H1 (cell line): ENCODE measurements at regions not wholly inside any gene's neighbourhood (a gene's known extent, or its start where the extent isn't known, plus 50 kb on each side); places are given as distances from the start of the nearest gene placed in this dataset.

Source experiments
- CTCF ChIA-PET: fragments of 300-600 bp; sonication (Branson Sonifier 250); formaldehyde crosslinking; loops from one replicate; lab custom pipeline; 2021; ENCODE audit not compliant: partially characterized antibody; lab: Charles Lee
- POLR2A ChIA-PET: fragments of 300-600 bp; sonication (Branson Sonifier 250); formaldehyde crosslinking; loops from one replicate; lab custom pipeline; 2021; ENCODE audit warnings: inconsistent platforms; ENCODE audit not compliant: partially characterized antibody; lab: Charles Lee
- DNase-seq, 2 experiments: peaks; one replicate each; pipeline versions ENCODE4 v3.0.0 to v3.0.0-alpha.2; 2010 to 2022; ENCODE audit warnings: low spot score in 2 of 2, low read depth in 1 of 2, mixed read lengths in 1 of 2
- FAIRE-seq: peaks from 2 replicates; lab custom pipeline; 2011; peaks lifted over from hg19 to GRCh38; lab: Jason Lieb, UNC
- H2AFZ ChIP-seq: 2 replicates; pipeline ENCODE4 v1.8.1; 2012; ENCODE audit warnings: low read length, inconsistent platforms
- H2AK5ac ChIP-seq: 2 replicates; pipeline ENCODE4 v1.6.1; 2013; ENCODE audit warnings: low read depth, low read length
- H2BK120ac ChIP-seq: replicated peaks from 2 replicates; pipeline ENCODE3; 2013; ENCODE audit warnings: low read depth, low read length, inconsistent platforms
- H2BK12ac ChIP-seq: 2 replicates; pipeline ENCODE4 v1.6.1; 2013; ENCODE audit warnings: low read depth, low read length
- H2BK15ac ChIP-seq: 2 replicates; pipeline ENCODE4 v1.6.1; 2013; ENCODE audit warnings: low read length
- H2BK20ac ChIP-seq: 2 replicates; pipeline ENCODE4 v1.6.1; 2013; ENCODE audit warnings: low read length
- H2BK5ac ChIP-seq: 2 replicates; pipeline ENCODE4 v1.6.1; 2013; ENCODE audit warnings: low read depth, low read length
- H3K14ac ChIP-seq: 2 replicates; pipeline ENCODE4 v1.6.1; 2013; ENCODE audit warnings: inconsistent platforms; ENCODE audit not compliant: insufficient read length
- H3K18ac ChIP-seq: 2 replicates; pipeline ENCODE4 v1.6.1; 2013; ENCODE audit warnings: low read length; ENCODE audit errors: extremely low read depth
- H3K23ac ChIP-seq: 2 replicates; pipeline ENCODE4 v1.6.1; 2013; ENCODE audit warnings: inconsistent platforms; ENCODE audit not compliant: insufficient read length
- H3K23me2 ChIP-seq: 2 replicates; pipeline ENCODE4 v1.6.1; 2013; ENCODE audit warnings: low read depth, low read length
- H3K27ac ChIP-seq: 2 replicates; pipeline ENCODE4 v1.6.1; 2011; ENCODE audit warnings: low read depth, low read length, inconsistent platforms
- H3K27me3 ChIP-seq, 4 experiments: replicated peaks in 1 of 4; 1 replicate in 1 of 4; 2 replicates in 3 of 4; pipeline versions ENCODE4 v1.6.1 to v1.8.1; 2011 to 2013; ENCODE audit warnings: low read length in 3 of 4, mild to moderate bottlenecking in 3 of 4, inconsistent platforms in 2 of 4, mixed read lengths in 2 of 4, moderate library complexity in 1 of 4; ENCODE audit not compliant: control insufficient read depth in 3 of 4, insufficient read depth in 3 of 4; ENCODE audit errors: extremely low read depth in 1 of 4
- H3K36me3 ChIP-seq, 4 experiments: 2 replicates each; pipeline versions ENCODE4 v1.6.1 to v1.8.1; 2011 to 2013; ENCODE audit warnings: mild to moderate bottlenecking in 4 of 4, low read length in 3 of 4, moderate library complexity in 2 of 4, control low read depth in 1 of 4, inconsistent platforms in 1 of 4; ENCODE audit not compliant: insufficient read depth in 4 of 4, control insufficient read depth in 2 of 4
- H3K4ac ChIP-seq: replicated peaks from 2 replicates; pipeline ENCODE3; 2013; ENCODE audit warnings: low read length, low read depth, mixed read lengths, inconsistent platforms; ENCODE audit not compliant: insufficient read length
- H3K4me1 ChIP-seq, 4 experiments: replicated peaks in 1 of 4; 1 replicate in 1 of 4; 2 replicates in 3 of 4; pipeline versions ENCODE4 v1.6.1 to v1.8.1; 2011 to 2013; ENCODE audit warnings: low read length in 3 of 4, inconsistent platforms in 2 of 4, mixed read lengths in 1 of 4; ENCODE audit not compliant: insufficient read depth in 4 of 4, control insufficient read depth in 3 of 4
- H3K4me2 ChIP-seq, 2 experiments: 2 replicates each; pipeline versions ENCODE4 v1.6.1 to v1.8.1; 2011 to 2013; ENCODE audit warnings: low read depth in 2 of 2, low read length in 2 of 2, control low read depth in 1 of 2, inconsistent platforms in 1 of 2, mild to moderate bottlenecking in 1 of 2; ENCODE audit not compliant: insufficient read depth in 1 of 2
- H3K4me3 ChIP-seq, 4 experiments: fragments of 200-600, 300-600 bp in 1 of 4; sonication (generic), shearing (Covaris generic), sonication (Bioruptor Twin) in 1 of 4; 2 replicates each; pipeline versions ENCODE4 v1.5.1 to v1.8.1; 2011 to 2016; ENCODE audit warnings: low read length in 4 of 4, low read depth in 3 of 4, control low read depth in 2 of 4, inconsistent platforms in 2 of 4, mild to moderate bottlenecking in 2 of 4, mixed read lengths in 1 of 4, moderate library complexity in 1 of 4; ENCODE audit not compliant: insufficient read depth in 2 of 4; ENCODE audit errors: extremely low read depth in 1 of 4
- H3K56ac ChIP-seq: replicated peaks from 2 replicates; pipeline ENCODE3; 2013; ENCODE audit warnings: low read depth, mild to moderate bottlenecking, mixed read lengths, low read length, inconsistent platforms; ENCODE audit not compliant: insufficient read length
- H3K79me1 ChIP-seq: 2 replicates; pipeline ENCODE4 v1.6.1; 2013; ENCODE audit warnings: low read depth, low read length, control low read depth
- H3K79me2 ChIP-seq, 2 experiments: 2 replicates each; pipeline versions ENCODE4 v1.6.1 to v1.8.1; 2012 to 2013; ENCODE audit warnings: low read length in 2 of 2, mild to moderate bottlenecking in 2 of 2, inconsistent platforms in 1 of 2; ENCODE audit not compliant: insufficient read depth in 2 of 2, control insufficient read depth in 1 of 2
- H3K9ac ChIP-seq, 4 experiments: replicated peaks in 1 of 4; 1 replicate in 1 of 4; 2 replicates in 3 of 4; pipeline versions ENCODE4 v1.6.1 to v1.8.1; 2011 to 2013; ENCODE audit warnings: low read depth in 3 of 4, low read length in 3 of 4, control low read depth in 2 of 4, mild to moderate bottlenecking in 2 of 4, moderate library complexity in 2 of 4, inconsistent platforms in 1 of 4; ENCODE audit errors: extremely low read depth in 1 of 4
- H3K9me3 ChIP-seq, 2 experiments: 2 replicates each; pipeline versions ENCODE4 v1.6.1 to v1.8.1; 2012 to 2013; ENCODE audit warnings: mild to moderate bottlenecking in 2 of 2, moderate library complexity in 2 of 2, control low read depth in 1 of 2, inconsistent platforms in 1 of 2, low read depth in 1 of 2, low read length in 1 of 2, mixed read lengths in 1 of 2; ENCODE audit not compliant: insufficient read depth in 2 of 2
- H4K20me1 ChIP-seq, 2 experiments: replicated peaks in 1 of 2; 2 replicates each; pipeline versions ENCODE3 to v1.8.1; 2011 to 2013; ENCODE audit warnings: inconsistent platforms in 2 of 2, low read length in 2 of 2, mild to moderate bottlenecking in 1 of 2; ENCODE audit not compliant: insufficient read depth in 2 of 2, control insufficient read depth in 1 of 2
- H4K5ac ChIP-seq: 2 replicates; pipeline ENCODE4 v1.6.1; 2013; ENCODE audit warnings: low read length, low read depth, mixed read lengths, inconsistent platforms; ENCODE audit not compliant: insufficient read length
- H4K8ac ChIP-seq: 2 replicates; pipeline ENCODE4 v1.8.0; 2013; ENCODE audit warnings: mild to moderate bottlenecking, moderate library complexity, low read length, inconsistent platforms; ENCODE audit not compliant: insufficient read depth; ENCODE audit errors: extremely low read depth
- H4K91ac ChIP-seq: replicated peaks from 2 replicates; pipeline ENCODE3; 2013; ENCODE audit warnings: low read length, mixed read lengths, inconsistent platforms; ENCODE audit not compliant: insufficient read length
- BACH1 ChIP-seq: IDR thresholded peaks from 2 replicates; pipeline ENCODE4 v1.6.1; 2012; ENCODE audit warnings: low read length, improper control_type of control experiment
- BRCA1 ChIP-seq: IDR thresholded peaks from 2 replicates; pipeline ENCODE4 v1.6.1; 2012; ENCODE audit warnings: low read depth, low read length, improper control_type of control experiment
- CTBP2 ChIP-seq: IDR thresholded peaks from 2 replicates; pipeline ENCODE4 v1.7.0; 2011; ENCODE audit warnings: borderline replicate concordance, mild to moderate bottlenecking, moderate library complexity, mixed read lengths, low read length; ENCODE audit not compliant: insufficient read depth, insufficient read length
- RXRA ChIP-seq: IDR thresholded peaks from 2 replicates; pipeline ENCODE4 v1.6.1; 2011; ENCODE audit warnings: low read depth, mild to moderate bottlenecking, low read length, moderate library complexity; ENCODE audit not compliant: insufficient read depth
- SIRT6 ChIP-seq: IDR thresholded peaks from one replicate; pipeline ENCODE4 v1.7.1; 2012; ENCODE audit warnings: low read length, inconsistent platforms
- SP1 ChIP-seq: IDR thresholded peaks from 2 replicates; pipeline ENCODE4 v1.6.1; 2011; ENCODE audit warnings: low read depth, low read length
- TEAD4 ChIP-seq: IDR thresholded peaks from 2 replicates; pipeline ENCODE4 v1.6.1; 2012; ENCODE audit warnings: low read depth, low read length, inconsistent platforms, mixed read lengths
- YY1 ChIP-seq: IDR thresholded peaks from 2 replicates; pipeline ENCODE4 v1.6.1; 2011; ENCODE audit warnings: low read depth, mild to moderate bottlenecking, low read length
- WGBS, 2 experiments: shearing (Covaris generic) in 1 of 2; methylation state at CpG; one replicate each; pipeline versions ENCODE4 v1.1.6 to v1.1.7; 2013 to 2015; ENCODE audit warnings: low lambda C conversion rate in 2 of 2, mixed read lengths in 2 of 2, inconsistent platforms in 1 of 2, low coverage in 1 of 2, missing lambda C conversion rate in 1 of 2; ENCODE audit not compliant: insufficient replicate concordance in 2 of 2, insufficient coverage in 1 of 2, insufficient read length in 1 of 2; ENCODE audit errors: extremely low coverage in 1 of 2, missing lambda C conversion rate in 1 of 2; 5-methylcytosine and 5-hydroxymethylcytosine counted together

DNA sequence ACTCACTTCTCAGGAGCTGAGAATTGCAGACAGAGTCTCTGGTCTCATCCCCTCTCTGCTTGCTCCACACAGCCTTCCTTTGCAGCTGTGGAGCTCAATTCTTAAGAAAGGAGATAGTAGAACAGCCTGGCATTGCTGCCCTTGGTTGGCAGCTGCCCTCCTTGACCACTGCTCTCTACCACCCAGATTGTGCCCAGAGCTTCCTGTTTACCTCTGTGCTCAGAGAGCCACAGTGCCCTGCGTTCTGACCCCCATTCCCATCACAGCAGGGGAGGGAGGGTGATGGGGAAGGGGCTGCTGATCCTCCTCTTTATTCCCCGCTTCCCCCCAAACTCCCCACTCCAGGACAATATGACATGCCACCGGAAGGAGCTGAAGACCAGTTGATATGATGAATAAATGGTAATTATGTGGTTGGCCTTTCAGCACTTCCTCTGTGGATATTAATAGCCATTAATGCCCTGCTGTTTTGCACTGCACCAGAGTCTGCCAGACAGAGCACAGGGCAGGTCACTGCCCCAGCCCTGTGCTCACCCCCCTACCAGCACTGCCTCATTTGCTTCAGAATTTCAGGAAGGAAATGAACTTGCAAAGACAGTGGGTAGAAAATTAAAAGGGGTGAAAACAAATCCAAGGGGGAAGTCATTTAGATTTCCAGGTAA, 426.8 kb upstream of the CADM1 start:
- H4K20me1 ChIP-seq = no peaks in the 10 kb centered on the region
- H4K8ac ChIP-seq = no peak overlapping the region
- no peak for DNase-seq
- H3K36me3 ChIP-seq = no peaks in the 10 kb centered on the region
- POLR2A ChIA-PET = no interaction called here
- no peak overlapping the region for H4K91ac ChIP-seq
- no peak overlapping the region for H3K4ac ChIP-seq
- H3K27ac ChIP-seq = no peak overlapping the region
- H3K18ac ChIP-seq = no peak overlapping the region
- no peak overlapping the region for H2BK120ac ChIP-seq
- H3K4me3 ChIP-seq = no peak overlapping the region
- H3K23me2 ChIP-seq = no peaks in the 10 kb centered on the region
- TF ChIP-seq YY1 (no peak), CTBP2 (no peak), TEAD4 (no peak), RXRA (no peak), SP1 (no peak), SIRT6 (no peak), BRCA1 (no peak), BACH1 (no peak)
- TF ChIP-seq, all 59 proteins: peak for 0
- Histone ChIP-seq H2AFZ (no peak overlapping the region), H3K23ac (no peak overlapping the region), H3K79me1 (no peaks in the 10 kb centered on the region), H2BK15ac (no peak overlapping the region), H3K9me3 (no peaks in the 10 kb centered on the region), H2BK5ac (peak overlapping the region; percentile 27; the same call in 1 of the 2 replicates), H3K79me2 (no peaks in the 10 kb centered on the region), H3K56ac (no peak overlapping the region), H2BK12ac (no peak overlapping the region), H3K14ac (no peak overlapping the region), H2AK5ac (no peak overlapping the region), H3K9ac (no peak overlapping the region), H3K4me1 (peaks cover 0 to 10% (median 4%) of the 10 kb centered on the region in 4 experiments; a peak in 4 of 7 replicates), H2BK20ac (no peak overlapping the region), H4K5ac (no peak overlapping the region), H3K27me3 (no peaks in the 10 kb centered on the region), H3K4me2 (no peak overlapping the region)
- FAIRE-seq = no peak
- CTCF ChIA-PET = interaction anchor here (0.5 to 1.1 kb wide), 2 partner anchors 40 to 61 kb away, joined by 3 to 4 read pairs; no protein-coding TSS in a partner anchor
- WGBS, 2 experiments = 54% methylated on average over 3 of the region's 3 CpGs; no CpG with 5 or more reads in 1 of the 2 experiments
